Islet precursor cell (in vitro differentiated cells): ENCODE measurements at regions not wholly inside any gene's neighbourhood (a gene's known extent, or its start where the extent isn't known, plus 50 kb on each side); places are given as distances from the start of the nearest gene placed in this dataset.

Experiments
- DNase-seq: peaks from one replicate; pipeline ENCODE4 v3.0.0-alpha.2; 2018

- DNase-seq: no peak
These were observed 213.2 kb upstream of the SNX19 start for GRCh38 chr11:131129474-131129873.

DNA sequence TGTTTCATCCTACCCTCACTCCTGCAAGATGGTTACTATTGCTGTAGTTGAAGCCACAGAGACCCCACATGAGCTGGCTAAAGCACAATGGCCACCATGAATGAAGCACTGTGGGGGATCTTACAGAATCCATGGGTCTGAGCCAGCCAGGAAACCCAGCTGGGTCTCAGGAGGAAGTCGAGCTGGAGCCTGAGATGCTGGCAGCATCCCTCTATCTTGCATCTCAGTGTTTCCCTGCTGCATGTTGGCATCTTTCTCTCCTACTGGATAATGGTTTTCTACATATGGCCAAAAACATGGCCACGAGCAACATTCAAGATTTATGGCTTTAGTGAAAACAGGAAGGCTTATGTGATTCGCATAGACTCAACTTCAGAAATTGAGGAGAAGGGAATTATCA lies 219.3 kb upstream of the SNX19 start:
- DNase-seq: no peak

- DNase-seq: no peak
These were observed 220.2 kb upstream of the SNX19 start for GRCh38 chr11:131136486-131136885.

DNA sequence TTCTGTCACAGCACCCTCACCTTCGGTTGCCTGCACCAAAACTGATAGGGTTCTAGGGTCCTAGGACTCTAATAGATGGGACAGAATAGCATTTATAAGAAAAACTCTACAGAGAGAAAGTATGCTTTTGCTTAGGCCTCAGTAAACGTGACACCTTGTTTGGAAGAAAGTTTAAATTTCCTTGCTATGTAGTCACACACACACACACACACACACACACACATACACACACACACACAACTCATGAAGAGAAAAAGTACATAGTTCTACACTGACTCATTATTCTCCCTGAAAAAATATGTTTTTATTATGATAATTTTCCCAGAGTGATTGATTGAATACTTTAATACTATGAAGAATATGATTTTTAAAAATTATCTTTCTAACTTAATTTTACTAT lies 220.8 kb upstream of the SNX19 start:
- no peak for DNase-seq

DNA sequence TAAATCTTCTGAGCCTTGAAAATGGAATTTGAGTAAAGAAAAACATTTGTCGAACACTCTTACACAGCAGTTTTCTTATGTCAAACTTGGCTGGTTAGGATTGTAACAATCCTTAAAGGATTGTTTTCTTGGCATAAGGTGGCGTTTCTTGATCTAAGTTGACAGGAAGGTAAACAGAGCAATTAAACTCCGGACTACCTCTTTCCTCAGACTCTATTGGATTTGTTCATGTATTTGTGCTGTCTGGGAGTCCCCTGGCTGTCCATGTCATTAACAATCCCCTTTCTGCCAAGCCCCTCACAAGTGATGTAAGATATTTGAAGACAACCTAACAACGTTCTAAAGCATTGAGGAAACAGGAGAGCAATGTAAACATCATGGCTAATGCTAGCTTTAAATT lies 222.5 kb upstream of the SNX19 start:
- no peak for DNase-seq

DNA sequence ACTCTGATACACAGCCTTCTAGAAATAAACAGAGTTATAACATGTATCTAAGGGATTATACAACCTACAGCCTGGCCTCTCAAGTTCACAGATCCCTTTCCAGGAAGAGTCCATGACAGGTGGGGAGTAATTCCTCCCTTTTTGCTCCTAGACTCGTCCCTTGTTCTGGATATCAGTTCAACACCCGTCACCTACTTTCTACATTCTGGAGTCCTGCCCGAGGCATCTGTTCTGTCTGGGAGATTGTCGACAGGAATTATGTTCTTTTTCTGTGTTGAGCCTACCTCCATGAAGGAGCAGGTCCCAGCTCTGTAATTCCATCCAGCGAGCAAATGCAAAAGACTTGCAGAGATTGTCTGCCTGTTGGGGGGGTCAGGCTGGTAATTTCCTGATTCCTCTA lies 224.6 kb upstream of the NTM start:
- DNase-seq: no peak

GRCh38 chr11:131146827-131147490 lies 223.5 kb upstream of the NTM start:
- no peak for DNase-seq

GRCh38 chr11:131154351-131154750 lies 216.1 kb upstream of the NTM start:
- DNase-seq: peak; percentile 58

DNA sequence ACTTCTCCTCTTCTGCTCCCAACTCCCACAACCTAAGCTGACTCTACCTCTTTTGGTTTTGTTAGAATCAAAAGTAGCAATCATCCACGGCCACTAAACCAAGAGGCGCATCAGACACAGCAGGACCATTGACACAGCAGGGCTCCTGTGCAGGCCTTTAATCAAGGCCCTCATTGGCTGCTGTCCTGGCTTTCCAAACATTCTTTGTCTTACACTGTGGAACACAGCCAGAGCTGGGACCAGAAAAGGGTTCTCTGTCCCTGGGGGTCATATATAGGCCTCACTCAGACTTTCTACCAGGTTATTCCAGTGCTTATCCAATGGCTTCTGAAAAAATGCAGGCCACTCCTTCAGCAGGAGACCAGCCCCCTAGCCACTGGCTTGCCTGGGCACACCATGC lies 212.7 kb upstream of the NTM start:
- DNase-seq: no peak

DNA sequence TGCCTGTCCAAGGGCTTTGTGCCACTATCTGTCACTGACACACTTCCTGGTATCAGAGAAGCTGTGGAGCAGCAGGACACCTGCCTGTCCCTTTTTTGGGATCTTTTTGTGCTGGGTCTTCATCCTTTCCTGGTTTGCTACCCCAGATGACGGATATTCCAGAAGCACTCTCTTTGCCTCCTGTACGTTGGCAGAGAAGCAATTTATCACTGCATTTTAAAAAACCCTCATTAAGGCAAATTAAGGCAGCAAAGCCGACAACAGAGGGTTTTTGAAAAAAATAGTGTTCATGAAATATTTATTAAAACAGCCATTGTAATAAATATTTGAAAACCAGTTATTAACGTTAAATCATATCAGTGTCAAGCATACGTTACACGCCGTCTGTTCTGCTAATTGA lies 209.6 kb upstream of the NTM start:
- DNase-seq: no peak

GRCh38 chr11:131163613-131164012 lies 206.8 kb upstream of the NTM start:
- DNase-seq: no peak

DNA sequence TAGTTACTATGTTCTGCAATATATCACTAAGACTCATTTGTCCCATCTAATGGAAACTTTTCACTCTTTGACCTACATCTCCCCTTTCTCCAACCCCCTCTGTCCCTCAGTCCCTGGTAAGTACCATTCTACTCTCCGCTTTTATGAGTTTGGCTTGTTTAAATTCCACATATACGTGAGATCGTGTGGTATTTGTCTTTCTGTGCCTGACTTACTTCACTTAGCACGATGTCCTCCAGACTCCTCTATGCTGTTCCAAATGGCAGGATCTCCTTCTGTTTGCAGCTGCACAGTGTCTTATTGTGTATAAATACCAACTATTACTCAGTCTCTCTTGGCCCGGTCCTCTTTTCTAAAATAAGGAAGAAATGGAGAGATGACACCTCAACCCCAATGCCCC lies 205.4 kb upstream of the NTM start:
- DNase-seq: no peak

DNA sequence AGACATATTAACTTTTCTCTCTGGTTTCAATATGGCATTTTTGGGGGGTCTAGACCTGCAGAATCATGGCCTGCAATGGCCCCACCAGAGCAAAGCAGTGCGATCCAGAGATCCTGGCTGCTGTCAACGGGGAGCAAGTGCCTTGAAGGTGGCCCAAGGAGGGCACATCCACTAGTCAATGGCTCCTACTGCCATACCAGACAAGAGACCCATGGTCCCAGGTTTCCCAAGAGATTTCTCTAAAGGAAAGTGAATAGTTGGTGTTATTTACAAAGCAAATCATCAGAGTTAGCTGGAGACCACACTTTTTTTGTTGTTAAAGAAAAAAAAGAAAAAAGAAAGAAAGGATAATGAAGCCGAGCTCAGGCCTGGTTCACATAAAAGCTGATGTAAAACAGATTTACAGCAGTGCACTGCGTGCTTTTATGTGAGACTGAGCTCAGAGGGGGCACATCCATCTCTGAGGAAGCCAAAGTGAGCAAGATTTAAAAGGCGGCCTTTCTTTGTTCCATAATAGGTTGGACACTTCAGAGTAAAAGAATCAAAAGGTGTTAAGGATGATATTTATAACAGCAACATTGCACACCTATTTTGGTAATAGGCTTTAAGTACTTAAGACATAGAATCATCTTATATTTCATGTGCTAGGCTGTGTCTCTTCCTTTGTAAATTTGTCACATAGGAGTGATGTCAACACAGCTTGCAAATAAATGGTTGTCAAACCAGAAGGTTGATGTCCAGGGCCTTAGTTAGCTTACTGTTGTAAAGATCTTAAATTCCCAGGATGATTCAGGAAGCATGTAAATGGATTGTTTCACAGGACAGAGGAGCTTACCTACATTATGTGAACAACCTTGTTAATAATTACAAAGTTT lies 201.3 kb upstream of the NTM start:
- no peak for DNase-seq

GRCh38 chr11:131172011-131172410 lies 198.4 kb upstream of the NTM start:
- DNase-seq: no peak

GRCh38 chr11:131178020-131178419 lies 192.4 kb upstream of the NTM start:
- no peak for DNase-seq

- DNase-seq: no peak
These were observed 191.8 kb upstream of the NTM start for GRCh38 chr11:131178596-131178995.

DNA sequence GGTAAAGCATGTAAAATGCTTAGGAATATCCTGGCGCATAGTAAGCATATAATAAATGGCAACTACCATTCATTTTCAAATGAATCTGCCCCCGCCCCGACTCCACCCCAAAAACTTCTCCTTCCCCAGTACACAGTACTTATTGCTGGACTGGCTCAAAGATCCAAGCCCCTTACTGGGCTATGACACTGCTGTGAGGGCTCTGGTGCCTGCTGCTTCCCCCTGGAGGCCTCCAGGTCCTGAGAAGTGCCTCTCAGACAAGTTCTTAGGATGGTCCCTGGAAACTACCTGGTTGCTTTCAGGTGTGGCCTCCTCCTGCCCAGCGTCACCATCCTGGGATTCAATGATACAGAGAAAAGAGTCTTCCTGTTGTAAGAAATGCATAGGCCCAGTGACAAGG lies 190.6 kb upstream of the NTM start:
- no peak for DNase-seq

GRCh38 chr11:131185915-131186314 lies 184.5 kb upstream of the NTM start:
- DNase-seq: no peak

DNA sequence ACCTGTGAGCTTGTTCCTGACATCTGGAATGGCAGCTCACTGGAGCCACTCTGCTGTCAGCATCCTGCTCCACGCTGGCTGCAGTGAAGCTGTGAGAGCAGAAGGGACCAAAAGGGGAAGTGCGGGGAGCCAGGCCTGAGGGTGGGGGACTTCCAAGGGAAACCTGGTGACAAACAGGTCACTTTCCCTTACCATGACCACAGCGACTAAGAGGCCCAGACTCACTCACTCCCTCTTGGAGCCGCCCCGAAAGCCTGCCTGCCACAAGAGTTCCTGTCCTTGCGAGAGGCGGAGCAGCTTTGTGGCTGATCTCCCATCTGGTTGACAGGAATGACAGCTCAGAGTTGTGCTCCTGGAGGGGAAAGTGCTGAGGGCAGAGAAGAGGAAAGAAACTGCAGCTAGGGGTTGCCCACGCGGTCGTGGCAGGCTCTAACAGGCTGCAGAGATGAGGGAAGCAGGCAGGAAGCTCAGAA lies 183.8 kb upstream of the NTM start:
- DNase-seq: peak; percentile 73

- DNase-seq: no peak
These were observed 180.0 kb upstream of the NTM start for GRCh38 chr11:131190446-131190845.

- no peak for DNase-seq
These were observed 178.8 kb upstream of the NTM start for GRCh38 chr11:131191606-131192005.

DNA sequence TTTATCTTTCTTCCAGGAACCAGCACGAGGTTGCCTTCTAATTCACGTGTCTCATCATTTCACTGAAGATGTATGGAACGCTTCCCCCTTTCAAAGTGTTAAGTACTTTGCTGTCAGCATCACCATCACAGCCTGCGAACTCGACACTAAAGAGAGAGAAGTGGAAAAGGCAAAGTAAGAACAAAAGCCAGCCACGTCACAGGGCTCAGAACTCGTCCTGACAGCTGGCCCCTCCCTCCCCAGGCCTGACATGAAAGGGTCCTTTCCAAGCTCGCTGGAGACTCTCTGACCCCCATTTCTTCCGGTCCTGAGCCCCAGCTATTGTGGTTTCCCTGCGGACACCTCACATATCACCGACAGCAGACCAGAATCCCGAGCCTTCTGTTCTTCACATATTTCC lies 177.8 kb upstream of the NTM start:
- DNase-seq: no peak

- no peak for DNase-seq
These were observed 177.3 kb upstream of the NTM start for GRCh38 chr11:131193031-131193501.

DNA sequence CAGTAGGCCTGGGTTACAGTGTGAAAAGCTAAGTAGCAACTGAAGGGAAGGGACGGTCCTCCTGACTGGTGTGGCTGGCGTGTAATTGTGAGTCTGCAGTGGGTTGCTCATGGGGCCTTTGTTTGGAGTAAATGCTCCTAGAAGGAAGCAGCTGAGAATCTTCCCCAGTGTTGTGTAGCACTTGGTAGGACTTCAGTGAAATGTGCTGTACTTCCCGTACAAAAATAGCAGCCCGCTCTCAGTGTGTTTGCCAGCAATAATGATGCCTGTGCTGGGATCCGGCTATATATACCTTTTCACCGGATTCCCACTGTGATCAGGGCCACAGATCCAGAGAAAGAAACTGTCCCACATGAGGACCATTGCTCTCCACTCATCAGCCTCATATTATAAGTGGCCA lies 175.7 kb upstream of the NTM start:
- DNase-seq: no peak
